CD4-positive, CD25-positive, alpha-beta regulatory T cell (primary cell): ENCODE measurements at regions not wholly inside any gene's neighbourhood (a gene's known extent, or its start where the extent isn't known, plus 50 kb on each side); places are given as distances from the start of the nearest gene placed in this dataset.
"Not testable (repeated sequence)": the region's sequence is repeated elsewhere in the genome, so short reads cannot be mapped to it uniquely, and the experiment has no call there.

ENCODE experiments used
- ATAC-seq, 2 donors: fragments of 150-1000 bp; cut with Tn5 transposase; one replicate each; pipeline ENCODE4 v1.10.0; 2021; ENCODE audit warnings: low read depth in 2 of 2, moderate number of reproducible peaks in 2 of 2, moderate library complexity in 1 of 2
- DNase-seq, 3 donors: peaks; one replicate each; pipeline versions ENCODE4 v3.0.0 to v3.0.0-alpha.2; 2012 to 2022; ENCODE audit warnings: mixed read lengths in 1 of 3
- H3K27ac ChIP-seq: one replicate; pipeline ENCODE4 v1.7.0; 2013; ENCODE audit warnings: mild to moderate bottlenecking, low read length; ENCODE audit not compliant: insufficient read depth, poor library complexity, severe bottlenecking
- H3K27me3 ChIP-seq: one replicate; pipeline ENCODE4 v1.7.0; 2013; ENCODE audit warnings: low read length; ENCODE audit not compliant: control insufficient read depth, insufficient read depth
- H3K36me3 ChIP-seq: one replicate; pipeline ENCODE4 v1.7.0; 2013; ENCODE audit warnings: mild to moderate bottlenecking, low read length, moderate library complexity; ENCODE audit not compliant: control insufficient read depth, insufficient read depth
- H3K4me1 ChIP-seq: 2 replicates; pipeline ENCODE4 v1.7.0; 2013; ENCODE audit warnings: mild to moderate bottlenecking, low read length; ENCODE audit not compliant: insufficient read depth, control insufficient read depth, poor library complexity, severe bottlenecking
- H3K4me3 ChIP-seq: one replicate; pipeline ENCODE4 v1.7.0; 2013; ENCODE audit warnings: low read depth, mild to moderate bottlenecking, low read length, moderate library complexity
- H3K9me3 ChIP-seq, 2 experiments: 1 replicate in 1 of 2; 2 replicates in 1 of 2; pipeline ENCODE4 v1.7.0; 2013; ENCODE audit warnings: low read length in 2 of 2, mild to moderate bottlenecking in 1 of 2, moderate library complexity in 1 of 2; ENCODE audit not compliant: control insufficient read depth in 2 of 2
- H3K27ac Mint-ChIP-seq, 3 donors: one replicate each; pipeline ENCODE4 v1.8.0; 2020 to 2022; ENCODE audit warnings: mild to moderate bottlenecking in 3 of 3, mixed read lengths in 3 of 3, moderate library complexity in 2 of 3
- H3K27me3 Mint-ChIP-seq: one replicate; pipeline ENCODE4 v1.8.0; 2022; ENCODE audit warnings: mild to moderate bottlenecking, mixed read lengths
- H3K36me3 Mint-ChIP-seq: one replicate; pipeline ENCODE4 v1.8.0; 2020; ENCODE audit warnings: mixed read lengths
- H3K4me1 Mint-ChIP-seq, 4 donors: one replicate each; pipeline ENCODE4 v1.8.0; 2020 to 2022; ENCODE audit warnings: mixed read lengths in 4 of 4, mild to moderate bottlenecking in 1 of 4
- H3K4me3 Mint-ChIP-seq, 4 donors: one replicate each; pipeline ENCODE4 v1.8.0; 2020 to 2022; ENCODE audit warnings: mild to moderate bottlenecking in 4 of 4, mixed read lengths in 4 of 4, moderate library complexity in 3 of 4
- H3K9me3 Mint-ChIP-seq, 7 donors: one replicate each; pipeline ENCODE4 v1.8.0; 2020 to 2022; ENCODE audit warnings: mixed read lengths in 7 of 7, mild to moderate bottlenecking in 3 of 7, moderate library complexity in 2 of 7

DNA sequence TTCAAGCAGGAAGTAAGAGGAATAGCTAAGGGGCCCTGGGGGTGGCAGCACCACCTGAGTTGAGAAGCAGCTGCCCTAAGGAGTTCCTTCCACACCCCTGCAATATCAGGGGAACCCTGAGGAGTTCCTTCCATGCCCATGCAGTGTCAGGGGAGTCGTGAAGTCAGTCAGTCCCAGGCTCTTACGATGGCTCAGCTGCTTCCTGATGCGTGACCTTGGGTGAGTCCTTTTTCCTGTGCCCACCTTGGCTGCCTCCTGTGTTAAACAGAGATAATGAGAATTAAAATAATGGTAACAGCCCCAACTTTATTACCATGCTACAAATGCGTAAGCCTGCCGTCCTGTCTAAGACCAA lies 181.1 kb downstream of the MIAT start:
- Mint-ChIP-seq H3K9me3 (peaks cover 0 to 3% (median 0%) of the 10 kb centered on the region in 7 donors), H3K27ac (no peak overlapping the region), H3K4me3 (no peak overlapping the region), H3K36me3 (peaks cover 22% of the 10 kb centered on the region), H3K27me3 (no peaks in the 10 kb centered on the region), H3K4me1 (no peaks in the 10 kb centered on the region)
- Histone ChIP-seq H3K9me3 (no peaks in the 10 kb centered on the region), H3K4me1 (no peaks in the 10 kb centered on the region), H3K27me3 (no peaks in the 10 kb centered on the region), H3K27ac (no peak overlapping the region), H3K4me3 (no peak overlapping the region), H3K36me3 (no peaks in the 10 kb centered on the region)
- ATAC-seq = no peak
- no peak for DNase-seq

DNA sequence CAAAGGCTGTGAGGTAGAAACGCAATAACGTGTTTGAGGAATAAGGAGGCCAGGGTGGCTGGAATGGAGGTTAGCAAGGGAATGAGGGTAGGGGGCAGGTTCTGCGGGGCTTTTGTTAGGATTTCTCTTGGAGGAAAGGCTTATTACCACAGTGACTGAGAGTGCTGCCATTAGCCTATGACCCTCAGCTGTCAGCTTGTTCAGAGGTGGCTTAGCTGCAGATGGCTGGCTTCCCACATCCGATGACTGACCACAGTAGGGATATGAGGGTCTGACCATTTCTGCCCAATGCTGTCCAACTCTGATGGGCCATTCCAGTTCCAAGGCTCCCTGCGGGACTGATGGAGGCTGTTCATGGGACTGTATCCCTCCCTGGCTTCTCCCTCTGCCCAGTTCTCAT lies 181.8 kb downstream of the MIAT start:
- H3K27me3 Mint-ChIP-seq = no peaks in the 10 kb centered on the region
- Histone ChIP-seq H3K27ac (no peak overlapping the region), H3K4me1 (no peaks in the 10 kb centered on the region), H3K4me3 (no peak overlapping the region), H3K27me3 (no peaks in the 10 kb centered on the region), H3K36me3 (no peaks in the 10 kb centered on the region), H3K9me3 (no peaks in the 10 kb centered on the region)
- DNase-seq = no peak
- peaks cover 23% of the 10 kb centered on the region for H3K36me3 Mint-ChIP-seq
- H3K9me3 Mint-ChIP-seq = peaks cover 0 to 1% (median 0%) of the 10 kb centered on the region in 7 donors
- no peak for ATAC-seq
- H3K4me1 Mint-ChIP-seq = no peaks in the 10 kb centered on the region
- H3K27ac Mint-ChIP-seq = no peak overlapping the region
- no peak overlapping the region for H3K4me3 Mint-ChIP-seq

DNA sequence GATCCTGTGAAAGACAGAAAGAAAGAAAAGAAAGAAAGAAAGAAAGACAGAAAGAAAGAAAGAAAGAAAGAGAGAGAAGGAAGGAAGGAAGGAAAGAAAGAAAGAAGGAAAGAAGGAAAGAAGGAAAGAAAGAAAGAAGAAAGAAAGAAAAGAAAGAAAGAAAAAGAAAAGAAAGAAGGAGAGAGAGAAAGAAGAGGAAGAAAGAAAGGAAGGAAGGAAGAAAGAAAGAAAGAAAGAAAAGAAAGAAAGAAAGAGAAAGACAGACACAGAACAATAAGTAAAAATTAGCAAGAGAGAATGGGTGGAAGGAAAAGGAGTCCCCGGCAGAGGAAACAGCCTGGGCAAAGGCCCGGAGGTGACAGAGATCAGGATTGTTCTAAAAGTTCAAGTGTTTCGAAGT lies 183.4 kb downstream of the MIAT start:
- not testable (repeated sequence) for DNase-seq, H3K4me3 ChIP-seq, H3K27me3 Mint-ChIP-seq, H3K9me3 Mint-ChIP-seq, H3K4me1 ChIP-seq, H3K4me1 Mint-ChIP-seq, H3K27ac ChIP-seq, H3K36me3 ChIP-seq, ATAC-seq, H3K27me3 ChIP-seq, H3K9me3 ChIP-seq, H3K4me3 Mint-ChIP-seq
- Mint-ChIP-seq H3K36me3 (peaks cover 19% of the 10 kb centered on the region), H3K27ac (peak overlapping the region in 1 of 3 donors; percentile 79)

DNA sequence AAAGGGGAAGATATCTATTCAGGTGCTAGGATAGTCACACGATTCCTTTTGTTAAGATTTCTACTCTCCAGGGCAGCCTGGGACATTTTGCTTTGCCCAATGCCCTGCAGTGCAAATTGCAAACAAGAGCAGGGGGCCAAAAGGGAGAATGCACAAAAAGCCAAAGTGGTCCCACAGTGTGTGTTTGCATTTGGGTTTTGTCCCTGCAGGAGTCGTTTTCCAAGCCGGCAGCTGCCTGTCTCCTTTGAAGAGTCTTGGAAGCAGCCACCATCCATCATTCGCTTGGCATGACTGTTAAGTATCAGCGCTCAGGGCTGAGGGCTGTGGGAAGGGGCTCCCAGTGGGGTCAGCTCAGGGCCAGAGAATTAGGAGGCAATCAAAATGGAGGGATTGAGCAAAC lies 184.7 kb downstream of the MIAT start:
- no peaks in the 10 kb centered on the region for H3K4me1 ChIP-seq
- no peaks in the 10 kb centered on the region for H3K9me3 ChIP-seq
- no peak for DNase-seq
- H3K27ac ChIP-seq = no peak overlapping the region
- H3K36me3 ChIP-seq = peaks cover 3% of the 10 kb centered on the region
- no peak overlapping the region for H3K4me3 Mint-ChIP-seq
- no peak overlapping the region for H3K27ac Mint-ChIP-seq
- no peak for ATAC-seq
- peaks cover 0 to 8% (median 3%) of the 10 kb centered on the region in 4 donors for H3K4me1 Mint-ChIP-seq
- H3K9me3 Mint-ChIP-seq = no peaks in the 10 kb centered on the region
- H3K36me3 Mint-ChIP-seq = peaks cover 23% of the 10 kb centered on the region
- no peaks in the 10 kb centered on the region for H3K27me3 ChIP-seq
- no peak overlapping the region for H3K4me3 ChIP-seq
- H3K27me3 Mint-ChIP-seq = no peaks in the 10 kb centered on the region

DNA sequence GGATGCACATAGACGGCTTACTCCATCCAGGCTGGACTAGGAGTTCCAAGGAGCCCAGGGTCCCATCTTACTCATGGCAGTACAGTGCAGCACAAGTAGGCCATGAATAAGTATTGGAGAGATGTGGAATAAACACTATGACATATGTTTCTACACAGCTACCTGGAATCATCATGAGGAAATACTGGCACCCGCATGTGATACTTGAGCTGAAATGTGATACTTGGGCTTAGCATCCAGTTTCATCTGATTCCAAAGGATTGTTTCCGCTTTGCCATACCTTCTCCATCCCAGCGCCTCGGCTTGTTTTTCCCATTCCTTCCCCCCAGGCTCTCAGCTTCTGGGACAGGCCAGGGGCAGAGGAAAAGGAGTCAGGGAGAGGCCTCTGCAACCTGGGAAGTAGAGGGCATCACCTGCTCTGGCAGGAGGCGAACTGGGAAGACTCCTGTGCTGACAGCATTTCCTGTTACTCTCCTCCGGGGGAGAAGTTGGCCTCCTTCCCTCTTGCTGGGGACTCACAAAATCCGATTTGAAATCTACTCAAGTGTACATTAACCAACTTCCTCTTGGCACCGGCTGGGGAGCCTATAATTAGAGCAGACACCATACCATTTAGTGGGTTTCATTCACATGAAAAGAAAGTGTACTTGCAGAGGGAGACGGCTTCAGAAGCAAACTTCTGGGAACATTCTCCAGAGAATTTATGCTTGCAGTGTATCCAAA lies 187.8 kb downstream of the MIAT start:
- Histone ChIP-seq H3K4me1 (no peaks in the 10 kb centered on the region), H3K27ac (no peak overlapping the region), H3K9me3 (no peaks in the 10 kb centered on the region), H3K4me3 (no peak overlapping the region), H3K27me3 (no peaks in the 10 kb centered on the region), H3K36me3 (peaks cover 3% of the 10 kb centered on the region)
- peaks cover 0 to 2% (median 0%) of the 10 kb centered on the region in 7 donors for H3K9me3 Mint-ChIP-seq
- ATAC-seq (no peak), DNase-seq (no peak)
- no peaks in the 10 kb centered on the region for H3K27me3 Mint-ChIP-seq
- H3K27ac Mint-ChIP-seq = no peak overlapping the region
- peaks cover 0 to 8% (median 3%) of the 10 kb centered on the region in 4 donors for H3K4me1 Mint-ChIP-seq
- H3K4me3 Mint-ChIP-seq = no peak overlapping the region
- H3K36me3 Mint-ChIP-seq = peaks cover 19% of the 10 kb centered on the region

DNA sequence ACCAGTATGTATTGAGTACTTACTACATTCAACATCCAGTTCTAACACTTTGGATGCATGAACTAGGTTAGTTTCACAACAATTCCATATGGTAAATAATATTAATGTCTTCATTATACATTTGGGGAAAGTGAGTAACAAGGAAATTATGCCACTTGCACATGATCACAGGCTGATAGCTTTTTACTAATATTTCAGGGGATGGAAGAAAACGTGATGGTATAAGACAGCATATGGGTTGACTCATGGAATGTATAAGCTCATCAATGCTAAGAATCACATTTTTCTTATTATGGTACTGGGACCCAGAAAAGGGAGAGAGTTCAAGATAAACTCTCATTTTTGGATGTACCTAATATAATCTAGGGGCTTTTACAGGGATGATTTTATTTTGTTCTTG lies 188.7 kb downstream of the MIAT start:
- Mint-ChIP-seq H3K36me3 (peaks cover 17% of the 10 kb centered on the region), H3K9me3 (peaks cover 0 to 2% (median 0%) of the 10 kb centered on the region in 7 donors), H3K4me3 (no peak overlapping the region), H3K27ac (no peak overlapping the region), H3K27me3 (no peaks in the 10 kb centered on the region), H3K4me1 (peaks cover 0 to 8% (median 3%) of the 10 kb centered on the region in 4 donors)
- DNase-seq (no peak), ATAC-seq (no peak)
- Histone ChIP-seq H3K4me1 (no peaks in the 10 kb centered on the region), H3K9me3 (no peaks in the 10 kb centered on the region), H3K27ac (no peak overlapping the region), H3K4me3 (no peak overlapping the region), H3K27me3 (no peaks in the 10 kb centered on the region), H3K36me3 (peaks cover 3% of the 10 kb centered on the region)

DNA sequence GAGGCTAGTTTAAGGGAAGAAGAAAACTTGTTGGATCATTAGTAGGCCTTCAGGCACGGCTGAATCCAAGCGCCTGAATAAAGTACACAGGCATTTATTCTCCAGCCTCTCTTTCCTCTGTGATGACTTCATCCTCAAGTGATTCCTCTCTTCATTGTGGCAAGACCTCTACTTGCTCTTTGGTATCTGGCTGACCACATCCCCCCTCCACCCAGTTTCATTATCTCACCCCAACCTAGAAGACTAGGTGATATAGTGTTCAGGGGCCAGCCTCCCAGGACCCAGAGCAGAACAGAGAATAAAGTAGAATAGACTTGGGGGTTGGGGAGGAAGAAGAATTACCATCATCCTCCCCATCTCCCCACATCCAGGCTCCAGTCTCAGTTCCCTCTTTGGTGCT lies 189.3 kb downstream of the MIAT start:
- ATAC-seq = no peak

DNA sequence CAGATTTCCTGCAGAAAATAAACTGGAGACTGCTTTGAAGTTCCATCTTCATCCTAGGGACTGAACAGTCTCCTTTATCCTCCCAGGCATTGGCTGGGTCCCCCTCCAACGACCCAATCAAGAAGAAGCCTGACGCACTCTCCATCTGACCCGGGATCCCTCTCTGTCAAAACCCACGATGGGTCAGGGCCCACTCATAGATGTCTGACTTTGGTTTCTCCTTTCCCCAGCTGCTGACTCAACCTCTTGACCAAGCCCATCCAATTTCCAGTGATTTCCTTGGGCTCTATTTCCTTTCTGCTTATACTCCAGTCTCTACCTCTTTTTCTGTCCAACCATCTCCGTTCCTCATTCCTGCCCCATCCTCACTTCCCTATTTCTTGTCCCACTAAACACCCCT lies 189.7 kb downstream of the MIAT start:
- Mint-ChIP-seq H3K27me3 (no peaks in the 10 kb centered on the region), H3K36me3 (peaks cover 22% of the 10 kb centered on the region), H3K9me3 (peaks cover 0 to 2% (median 0%) of the 10 kb centered on the region in 7 donors), H3K27ac (no peak overlapping the region), H3K4me1 (peaks cover 0 to 8% (median 3%) of the 10 kb centered on the region in 4 donors), H3K4me3 (no peak overlapping the region)
- Histone ChIP-seq H3K4me1 (no peaks in the 10 kb centered on the region), H3K9me3 (no peaks in the 10 kb centered on the region), H3K4me3 (no peak overlapping the region), H3K27me3 (no peaks in the 10 kb centered on the region), H3K27ac (no peak overlapping the region), H3K36me3 (peaks cover 3% of the 10 kb centered on the region)
- ATAC-seq = no peak
- no peak for DNase-seq

More for the DNA sequence above, 189.3 kb downstream of the MIAT start:
- Histone ChIP-seq H3K36me3 (peaks cover 3% of the 10 kb centered on the region), H3K9me3 (no peaks in the 10 kb centered on the region), H3K4me3 (no peak overlapping the region), H3K4me1 (no peaks in the 10 kb centered on the region), H3K27me3 (no peaks in the 10 kb centered on the region), H3K27ac (no peak overlapping the region)
- no peak overlapping the region for H3K4me3 Mint-ChIP-seq
- no peak overlapping the region for H3K27ac Mint-ChIP-seq
- DNase-seq = no peak
- peaks cover 0 to 2% (median 0%) of the 10 kb centered on the region in 7 donors for H3K9me3 Mint-ChIP-seq
- H3K27me3 Mint-ChIP-seq = no peaks in the 10 kb centered on the region
- H3K36me3 Mint-ChIP-seq = peaks cover 18% of the 10 kb centered on the region
- H3K4me1 Mint-ChIP-seq = peaks cover 0 to 8% (median 3%) of the 10 kb centered on the region in 4 donors
